Activated T-cell treated with anti-CD3 and anti-CD28 coated beads for 48 hours (primary cell): ENCODE measurements at regions not wholly inside any gene's neighbourhood (a gene's known extent, or its start where the extent isn't known, plus 50 kb on each side); places are given as distances from the start of the nearest gene placed in this dataset.

ENCODE experiments used
- DNase-seq: peaks from one replicate; pipeline ENCODE4 v3.0.0-alpha.2; 2020; ENCODE audit warnings: low read depth

DNA sequence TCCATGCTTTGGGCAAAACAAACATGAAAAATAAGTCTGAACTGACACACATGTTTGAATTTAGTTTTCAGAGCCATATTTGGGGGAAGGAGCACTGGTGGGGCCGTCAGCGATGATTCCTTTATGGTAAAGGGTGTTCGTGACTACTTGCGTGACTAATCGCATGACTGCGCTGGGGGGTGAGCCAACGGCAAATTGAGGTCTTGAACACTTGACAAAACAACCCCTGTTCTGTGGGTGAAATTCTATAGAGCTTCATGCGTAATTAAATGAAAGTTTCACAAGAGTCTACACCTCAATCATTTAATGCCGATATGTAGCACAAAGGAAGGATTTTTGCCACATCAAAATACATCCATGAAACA lies 127.5 kb upstream of the CYP1B1 start:
- no peak for DNase-seq

DNA sequence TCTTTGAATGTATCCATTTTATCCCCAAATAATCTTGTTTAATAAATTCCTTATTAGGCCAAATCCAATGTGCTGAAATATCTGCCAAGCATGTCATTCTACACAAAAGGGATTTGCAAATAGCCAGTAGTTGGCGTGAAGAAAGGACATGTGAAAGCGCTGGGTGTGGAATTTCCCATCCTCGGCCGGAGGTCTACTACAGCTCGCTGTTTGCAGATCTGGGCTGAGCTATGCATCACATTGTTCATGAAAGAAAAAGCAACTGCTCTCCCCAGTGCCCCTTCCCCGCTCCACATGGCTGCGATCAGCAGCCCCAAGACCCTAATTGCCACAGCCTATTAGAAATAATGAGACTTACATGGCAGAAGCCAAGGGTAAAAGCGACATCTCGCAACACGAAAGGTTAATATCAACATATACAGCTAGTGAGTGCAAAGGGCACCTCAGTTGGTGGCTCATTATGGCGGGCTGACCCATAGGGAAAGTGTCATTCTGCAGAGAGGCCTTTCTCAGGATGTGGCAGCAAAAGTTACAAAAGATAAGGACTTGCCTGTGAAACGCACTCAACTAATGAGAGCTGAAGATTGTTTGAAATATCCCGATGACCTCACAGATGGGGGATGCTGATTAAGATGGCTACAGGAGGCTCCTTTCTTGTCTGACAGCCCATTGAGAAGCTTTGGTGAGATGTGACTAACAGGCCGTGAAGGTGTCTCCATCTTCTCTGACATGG lies 126.9 kb upstream of the CYP1B1 start:
- DNase-seq = no peak

DNA sequence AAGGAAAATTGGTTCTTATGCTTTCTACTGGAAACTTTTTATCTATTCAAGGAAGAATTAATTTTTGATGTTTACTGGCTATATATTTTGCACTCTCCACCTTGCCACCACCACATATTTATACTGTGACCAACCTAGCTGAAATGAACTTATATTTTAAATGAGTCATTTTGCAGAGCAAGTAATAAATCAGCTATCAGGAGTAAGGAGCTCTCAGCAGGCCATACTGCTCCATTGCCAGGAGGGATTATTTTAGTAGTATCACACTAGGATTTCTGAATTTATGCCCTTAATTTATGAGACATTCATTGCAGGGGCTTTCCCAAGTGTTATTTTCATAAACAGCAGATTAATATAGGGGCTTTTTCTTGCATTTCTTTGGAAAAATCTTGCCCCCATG lies 125.8 kb upstream of the CYP1B1 start:
- DNase-seq = no peak

DNA sequence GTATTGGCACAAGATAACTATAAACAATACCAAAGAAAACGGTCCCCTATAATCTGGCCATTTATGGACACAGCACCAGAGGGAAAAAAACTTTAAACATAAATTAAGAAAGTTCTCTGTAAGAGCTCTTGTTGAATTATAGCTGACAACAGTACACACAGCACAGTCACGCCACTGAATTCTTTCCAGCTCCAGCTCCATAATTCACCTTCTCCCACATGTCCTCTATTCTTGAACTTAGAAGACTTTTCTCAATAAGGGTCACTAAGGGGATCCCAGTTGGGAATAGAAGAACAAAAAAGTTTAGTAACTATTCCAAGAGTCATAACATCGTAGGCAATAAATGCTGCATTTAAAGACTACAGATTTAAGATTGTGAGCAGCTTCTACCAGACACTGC lies 124.6 kb upstream of the CYP1B1 start:
- DNase-seq = no peak

DNA sequence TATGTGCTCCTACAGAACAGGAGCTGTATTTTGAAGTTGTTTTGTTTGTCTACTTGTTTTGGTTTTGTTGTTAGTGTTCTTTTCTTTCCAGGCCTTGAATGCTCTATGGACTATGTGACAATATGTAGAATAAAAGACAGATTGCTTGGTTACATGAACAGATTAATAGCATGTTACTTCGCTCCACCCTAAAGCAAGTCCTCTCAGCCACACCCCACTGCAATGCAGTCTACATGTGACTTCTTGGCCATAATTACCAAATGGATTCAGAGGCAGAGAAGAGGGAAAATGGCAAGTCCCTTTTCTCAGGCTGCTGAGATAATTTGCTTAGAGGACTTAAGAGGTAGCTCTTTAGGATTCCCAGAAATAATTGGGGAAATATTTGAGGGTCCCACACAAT lies 123.2 kb upstream of the CYP1B1 start:
- DNase-seq = no peak

DNA sequence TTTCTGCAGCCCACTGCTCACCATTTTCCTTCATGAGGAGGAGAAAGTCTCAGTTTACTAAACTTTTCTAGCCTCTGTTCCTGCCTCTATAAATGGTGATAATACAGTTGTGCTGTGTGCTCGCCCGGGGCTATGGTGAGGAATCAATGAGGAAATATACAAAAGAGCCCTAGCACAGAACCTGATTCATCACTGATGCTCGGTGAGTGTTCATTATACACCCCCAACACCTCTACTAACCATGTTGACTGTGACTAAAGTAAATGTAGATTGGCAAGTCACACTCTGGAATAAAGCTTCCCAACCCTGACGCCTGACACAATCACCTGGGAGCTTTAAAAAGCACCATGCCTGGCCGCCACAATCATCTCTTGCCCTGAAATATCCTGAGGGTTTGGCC lies 118.8 kb upstream of the CYP1B1 start:
- no peak for DNase-seq

DNA sequence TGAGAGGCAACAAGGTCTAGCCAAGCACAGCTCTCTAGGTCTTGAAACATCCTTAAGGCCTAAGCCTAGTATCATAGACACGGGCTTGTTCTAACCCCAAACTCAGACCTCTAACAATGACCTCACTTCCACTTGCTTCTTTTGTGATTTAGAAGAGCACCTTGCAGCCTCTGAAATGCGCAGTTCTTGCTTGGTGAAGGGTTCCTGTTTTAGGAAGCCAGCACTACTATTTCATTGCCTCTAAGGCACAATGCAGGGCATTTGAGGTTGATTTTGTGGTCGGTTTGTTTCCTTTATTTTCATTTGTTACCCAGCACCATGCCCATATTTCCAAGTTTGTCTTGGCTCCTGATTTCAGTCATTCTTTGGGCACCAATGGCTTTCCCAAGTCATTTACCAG lies 117.0 kb upstream of the CYP1B1 start:
- no peak for DNase-seq

DNA sequence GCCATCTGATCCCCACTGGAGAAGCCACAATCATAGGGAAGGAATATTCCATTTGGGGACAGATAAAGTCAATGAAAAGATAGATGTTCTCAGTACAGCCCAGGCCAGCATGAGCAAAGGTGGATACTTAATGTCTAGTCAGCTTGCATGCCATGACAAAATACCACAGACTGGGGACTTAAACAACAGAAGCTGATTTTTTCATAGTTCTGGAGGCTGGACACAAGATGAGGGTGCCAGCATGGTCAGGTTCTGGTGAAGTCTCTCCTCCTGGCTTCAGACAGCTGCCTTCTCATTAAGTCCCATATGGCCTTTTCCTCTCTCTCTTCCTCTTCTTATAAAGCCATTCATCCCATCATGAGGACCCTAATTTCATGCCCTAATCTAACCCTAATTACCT lies 116.1 kb upstream of the CYP1B1 start:
- DNase-seq = no peak

DNA sequence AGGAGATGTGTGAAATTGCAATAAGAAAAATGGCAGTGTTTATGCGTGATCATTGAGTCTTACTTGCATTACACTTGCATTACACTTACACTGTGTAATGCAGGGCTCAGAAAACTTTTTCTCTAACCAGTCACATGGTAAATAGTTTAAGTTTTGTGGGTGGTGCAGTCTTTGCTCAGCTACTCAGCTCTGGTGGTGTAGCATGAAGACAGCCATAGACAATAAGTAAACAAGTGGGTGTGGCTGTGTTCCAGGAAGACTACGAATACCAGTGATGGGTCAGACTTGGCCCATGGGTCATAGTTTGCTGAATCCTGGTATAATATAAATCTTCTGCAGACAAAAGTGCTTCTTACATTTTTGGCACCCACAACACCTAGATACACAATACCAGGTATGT lies 115.6 kb upstream of the CYP1B1 start:
- DNase-seq = no peak

DNA sequence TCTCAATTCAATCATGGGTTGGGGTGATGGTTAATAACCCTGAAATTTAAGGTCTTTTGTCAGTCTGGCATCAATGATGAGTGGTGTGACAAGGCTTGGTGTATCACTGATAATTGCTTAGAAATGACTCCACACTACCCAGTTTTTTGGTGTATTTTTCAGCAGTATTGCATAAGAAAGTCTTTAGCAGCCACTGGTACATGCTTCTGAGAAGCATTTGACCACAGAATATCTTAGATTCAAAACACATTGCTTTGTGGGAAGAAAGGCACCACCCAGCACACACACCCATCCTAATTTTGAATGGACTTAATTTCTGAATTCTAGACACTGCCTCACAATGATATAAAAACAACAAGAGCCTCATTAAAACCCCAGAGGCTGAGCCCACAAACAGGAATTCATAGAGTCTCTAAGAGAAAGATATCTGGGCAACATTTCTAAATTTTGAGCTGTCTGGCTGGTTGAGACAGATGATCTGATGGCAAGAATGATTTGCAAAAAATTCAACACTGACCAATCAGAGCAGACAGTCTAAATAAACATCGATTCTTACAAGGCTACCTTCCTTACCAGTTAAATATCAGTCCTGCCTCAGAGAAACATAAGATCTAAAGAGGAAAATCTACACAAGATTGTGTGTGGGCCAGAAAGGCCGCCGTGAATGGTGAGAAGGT lies 114.7 kb upstream of the CYP1B1 start:
- DNase-seq = no peak

DNA sequence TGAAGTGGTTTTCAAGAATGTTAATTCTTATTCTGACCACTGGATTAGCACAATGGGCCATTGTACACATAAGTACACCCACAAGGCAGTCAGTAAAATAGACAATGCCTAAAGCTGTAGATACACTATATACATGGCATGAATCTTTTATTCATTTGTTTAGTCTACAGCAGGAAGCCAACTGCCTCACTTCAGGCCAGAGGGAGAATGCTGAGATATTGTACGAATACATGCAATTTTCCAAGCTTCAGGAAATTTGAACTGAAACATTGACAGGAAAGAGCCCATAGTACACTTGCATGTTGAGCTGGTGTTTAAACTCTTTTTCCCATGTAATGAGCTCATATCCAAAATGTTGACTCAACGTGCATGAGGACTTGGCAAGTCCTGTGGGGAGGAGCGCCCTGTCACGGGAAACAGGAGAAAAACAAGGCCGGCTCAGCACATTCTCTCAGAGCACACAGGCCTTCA lies 111.6 kb upstream of the CYP1B1 start:
- DNase-seq = no peak

DNA sequence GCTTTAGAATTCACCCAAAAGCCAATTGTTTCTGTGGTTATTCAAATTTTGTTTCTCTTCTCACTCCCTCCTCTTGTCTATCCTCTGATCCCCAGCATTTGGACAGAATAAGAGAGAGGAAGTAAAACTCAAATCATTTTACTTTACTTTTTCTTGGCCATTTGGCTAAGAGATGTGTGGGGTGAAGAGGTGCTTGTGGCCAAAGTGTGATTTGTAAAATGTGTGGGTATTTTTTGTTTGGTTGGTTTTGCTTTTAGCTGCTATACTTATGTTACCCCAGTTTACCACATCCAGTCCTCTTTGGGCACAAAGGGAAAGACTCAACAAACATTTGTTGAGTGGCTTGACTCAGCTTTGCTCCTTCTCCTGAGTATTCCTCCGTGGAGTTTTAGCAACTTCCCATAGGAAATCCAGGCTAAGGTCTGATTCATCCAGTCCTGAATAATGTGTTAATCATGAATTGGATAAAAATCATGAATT lies 109.1 kb upstream of the CYP1B1 start:
- no peak for DNase-seq

DNA sequence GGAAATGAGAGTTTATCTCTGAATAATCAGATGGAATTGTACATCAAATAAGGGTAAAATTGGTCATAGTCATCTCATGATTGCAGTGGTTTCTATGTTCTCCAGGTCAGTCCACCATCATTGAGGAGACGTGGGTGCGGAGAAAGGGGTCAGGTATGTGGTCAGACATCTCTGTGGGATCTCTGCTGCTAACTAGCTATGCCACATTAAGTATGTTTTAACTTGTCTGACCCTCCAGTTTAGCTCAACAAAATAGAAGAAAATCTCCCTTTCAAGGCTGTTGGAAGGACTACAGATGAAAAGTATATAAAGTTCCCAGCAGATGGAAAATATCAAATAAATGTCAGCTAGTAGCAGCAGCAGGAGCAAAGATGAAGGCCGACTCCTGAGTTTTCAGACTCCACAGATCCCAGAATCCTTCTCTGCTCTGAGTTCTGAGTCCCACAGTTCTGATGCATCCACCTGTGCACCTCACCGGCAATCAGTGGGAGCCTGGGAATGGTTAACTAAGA lies 106.6 kb upstream of the CYP1B1 start:
- DNase-seq = no peak

DNA sequence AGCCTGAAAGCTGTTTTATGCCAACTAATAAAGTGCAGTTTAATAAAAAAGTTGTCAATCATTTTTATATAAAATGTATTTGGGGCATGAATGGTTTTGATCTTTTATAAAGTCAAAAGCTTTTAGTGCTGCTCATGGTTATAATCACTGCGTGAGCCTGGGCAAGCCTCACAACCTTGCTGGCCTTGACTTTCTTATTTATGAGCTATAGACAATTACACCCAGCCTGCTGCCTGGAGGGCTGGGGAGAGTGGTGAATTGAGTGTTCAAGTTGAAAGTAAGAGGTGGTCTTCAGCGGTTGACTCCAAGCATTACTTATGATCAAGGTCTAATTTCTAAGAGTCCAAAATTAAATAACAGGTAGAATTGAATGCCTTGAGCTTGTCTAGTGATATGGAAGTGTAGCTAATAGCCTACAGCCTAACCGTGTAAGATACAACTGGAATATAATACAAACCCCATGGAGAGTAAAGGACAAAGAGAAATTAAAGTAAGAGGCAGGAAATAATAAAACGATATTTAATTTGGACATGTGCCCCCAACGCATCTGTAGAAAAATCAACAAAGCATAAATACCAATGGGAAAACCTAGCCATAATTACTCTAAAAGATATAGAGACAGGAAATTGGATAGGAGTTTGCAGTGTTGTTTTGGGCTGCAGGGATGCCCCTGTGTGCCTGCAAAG lies 106.0 kb upstream of the CYP1B1 start:
- no peak for DNase-seq

DNA sequence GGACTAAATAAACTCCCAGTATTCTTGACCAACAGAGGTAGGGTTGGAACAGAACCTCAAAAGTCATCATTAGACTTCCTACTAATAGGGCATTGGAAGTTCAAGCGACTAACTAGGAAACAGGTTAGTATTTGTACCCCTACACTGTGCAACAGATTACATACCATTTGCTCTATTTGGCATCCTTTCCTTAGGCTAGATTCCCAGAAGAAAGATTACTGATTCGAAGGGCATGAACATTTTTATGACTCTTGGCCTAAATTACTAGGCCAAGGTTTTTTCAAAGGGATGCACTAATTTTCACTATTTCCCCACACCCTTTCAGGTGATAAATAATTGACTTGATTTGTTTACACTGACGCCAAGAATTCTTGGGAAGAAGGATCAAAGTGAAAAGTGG lies 104.8 kb upstream of the CYP1B1 start:
- DNase-seq = no peak

DNA sequence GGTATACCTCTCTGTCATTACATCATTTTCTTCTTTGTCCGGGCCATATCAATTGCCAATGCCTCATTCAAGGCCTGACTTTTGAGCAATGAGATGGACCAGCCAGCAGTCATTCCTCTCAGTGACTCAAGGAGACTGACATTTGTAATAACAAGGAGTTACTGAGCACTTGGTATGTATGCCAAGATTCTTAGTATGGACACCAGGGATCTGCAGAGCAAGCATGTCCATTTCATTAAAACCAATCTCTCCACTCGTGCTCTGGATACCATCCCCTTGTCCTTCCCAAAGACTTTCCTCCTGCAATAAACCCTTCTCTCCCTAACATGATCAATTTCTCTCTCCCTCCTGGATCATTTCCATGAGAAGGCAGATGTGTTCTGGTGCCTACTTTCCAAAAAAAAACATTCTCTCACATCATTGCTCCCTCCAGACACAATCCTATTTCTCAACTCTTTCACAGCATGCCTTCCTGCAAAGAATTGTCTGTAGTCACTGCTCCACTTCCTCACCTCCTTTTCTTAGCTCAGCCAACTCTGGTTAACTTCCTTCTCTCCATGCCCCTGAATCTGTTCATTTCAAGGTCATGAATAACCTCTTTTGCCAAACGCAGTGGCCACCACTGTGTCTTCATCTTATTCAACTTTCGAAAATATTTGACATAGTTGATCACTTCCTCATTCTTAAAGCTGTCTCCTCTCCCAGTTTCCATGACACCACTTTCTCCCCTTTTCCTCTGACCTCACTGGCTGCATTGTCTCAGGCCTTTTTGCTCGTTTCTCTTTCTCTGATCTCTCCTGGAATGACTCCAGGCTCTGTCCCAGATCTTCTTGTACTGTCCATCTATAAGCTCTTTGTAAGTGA lies 102.8 kb upstream of the CYP1B1 start:
- no peak for DNase-seq

DNA sequence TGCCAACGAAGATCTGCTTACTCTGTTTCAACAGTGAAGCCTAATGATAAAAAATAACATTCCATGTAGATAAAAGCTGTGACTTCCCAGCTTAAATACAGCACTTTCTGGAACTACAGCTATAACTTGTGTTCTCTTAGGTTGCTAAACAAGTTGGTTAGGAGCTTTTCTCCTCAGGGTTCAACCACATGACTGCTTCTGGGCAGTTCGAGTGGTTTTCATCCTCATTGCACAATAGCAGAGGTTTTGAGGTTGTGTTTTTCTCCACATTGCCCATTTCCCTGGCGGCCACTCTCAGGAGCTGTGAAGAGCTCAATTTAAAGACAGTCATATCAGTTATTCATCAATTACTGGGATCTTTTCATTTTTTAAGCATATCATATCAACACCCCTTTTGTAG lies 102.2 kb upstream of the CYP1B1 start:
- DNase-seq = no peak

DNA sequence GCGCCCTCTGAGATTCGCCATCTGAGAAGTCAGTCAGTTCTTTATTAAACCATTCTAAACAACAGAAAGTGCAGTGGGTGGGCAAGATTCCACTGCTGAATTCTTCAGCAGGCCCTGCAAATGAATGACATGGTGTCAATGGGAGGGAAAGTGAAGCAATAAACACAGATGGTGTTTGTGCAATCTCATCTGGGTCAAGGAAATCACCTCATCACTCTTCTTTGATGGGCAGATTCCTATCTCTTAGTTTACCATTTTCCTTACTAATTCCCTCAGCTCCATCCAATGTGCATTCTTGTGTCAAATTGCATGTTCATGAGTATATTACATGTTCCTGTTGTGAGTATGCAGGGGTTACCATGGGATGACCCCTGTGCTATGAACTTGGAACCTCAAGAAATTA lies 100.7 kb upstream of the CYP1B1 start:
- DNase-seq = no peak

DNA sequence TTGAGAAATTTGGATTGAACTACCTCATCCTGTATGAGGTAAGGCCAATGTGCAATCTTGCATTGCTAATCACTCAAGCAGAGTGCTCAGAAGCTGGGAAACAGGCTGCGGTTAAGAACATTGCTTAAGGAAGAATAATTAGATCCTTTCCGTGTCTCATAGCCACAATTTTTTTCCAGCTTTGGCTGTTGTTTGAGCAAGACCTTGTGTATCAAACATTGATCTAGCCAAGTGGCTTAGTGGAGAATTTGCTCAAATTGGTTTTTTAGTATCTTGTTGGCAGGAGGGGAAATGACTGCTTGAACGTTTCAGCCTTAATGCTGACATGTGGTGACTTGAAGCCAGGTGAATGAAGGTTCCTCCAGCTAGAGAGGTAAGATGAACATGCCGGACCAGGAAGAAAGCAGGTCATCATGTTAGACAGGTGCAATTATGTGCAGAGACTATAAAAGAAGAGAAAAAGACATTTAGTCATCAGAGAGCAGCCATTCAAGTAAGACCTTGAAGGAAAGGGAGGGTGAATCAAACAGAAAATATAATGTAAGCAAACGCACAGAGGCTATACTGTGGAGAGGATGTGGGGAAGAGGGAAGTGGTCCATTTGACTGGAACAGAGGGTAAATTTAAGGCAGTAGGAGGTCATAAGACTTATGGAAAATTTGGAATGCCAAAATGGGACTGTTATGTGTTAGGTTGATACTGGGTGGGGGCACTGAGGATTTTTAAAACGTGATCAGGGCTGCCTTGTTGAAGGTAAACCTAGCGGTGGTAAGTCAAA lies 98.9 kb upstream of the CYP1B1 start:
- DNase-seq = no peak

DNA sequence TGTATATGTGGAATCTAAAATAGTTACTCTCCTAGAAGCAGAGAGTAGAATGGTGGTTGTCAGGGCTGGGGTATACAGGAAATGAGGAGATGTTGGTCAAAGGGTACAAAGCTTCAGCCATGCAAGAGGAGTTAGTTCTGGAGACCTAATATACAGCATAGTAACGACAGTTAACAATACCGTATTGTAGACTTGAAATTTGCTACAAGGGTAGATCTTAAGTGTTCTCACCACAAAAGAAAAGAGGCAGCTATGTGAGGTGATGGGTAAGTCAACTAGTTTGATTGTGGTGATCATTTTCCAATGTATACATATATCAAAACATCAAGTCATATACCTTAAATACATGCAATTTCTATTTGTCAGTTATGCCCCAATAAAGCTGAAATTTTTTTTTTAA lies 98.2 kb upstream of the CYP1B1 start:
- no peak for DNase-seq

DNA sequence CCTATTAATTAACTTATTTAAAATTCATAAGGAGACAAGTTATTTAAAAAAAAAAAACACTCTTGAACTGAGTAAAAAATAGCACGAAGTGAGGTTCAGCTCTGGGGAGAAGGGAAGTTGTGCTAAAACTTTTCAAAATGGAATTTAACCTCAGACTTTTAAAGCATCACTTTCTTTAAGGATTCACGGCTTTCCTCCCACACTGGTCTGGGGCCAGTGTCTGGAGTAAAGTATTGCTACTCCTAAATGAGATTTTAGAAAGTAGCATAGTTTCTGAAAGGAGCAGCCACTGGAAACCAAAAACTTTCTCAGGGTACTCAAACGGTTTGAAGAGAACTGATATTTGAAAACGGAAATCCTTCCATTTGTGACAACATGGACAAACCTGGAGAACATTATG lies 97.7 kb upstream of the CYP1B1 start:
- DNase-seq = no peak
